DOHH2 (cell line): ENCODE measurements at regions not wholly inside any gene's neighbourhood (a gene's known extent, or its start where the extent isn't known, plus 50 kb on each side); places are given as distances from the start of the nearest gene placed in this dataset.

Source experiments
- H3F3A ChIP-seq: fragments of 200-600 bp; sonication (generic), shearing (Covaris generic); 2 replicates; pipeline ENCODE4 v1.6.0; 2016; ENCODE audit warnings: antibody characterized with exemption, mild to moderate bottlenecking; ENCODE audit not compliant: control insufficient read depth, insufficient read depth
- H3K27ac ChIP-seq: fragments of 200-600 bp; sonication (generic); 2 replicates; pipeline ENCODE4 v1.5.1; 2014; ENCODE audit warnings: low read depth, mild to moderate bottlenecking, low read length, moderate library complexity
- H3K27me3 ChIP-seq: fragments of 200-600 bp; sonication (generic); 2 replicates; pipeline ENCODE4 v1.6.1; 2014; ENCODE audit warnings: mild to moderate bottlenecking, low read length, mixed read lengths; ENCODE audit not compliant: control insufficient read depth
- H3K36me3 ChIP-seq: fragments of 200-600 bp; sonication (generic); 2 replicates; pipeline ENCODE4 v1.6.1; 2014; ENCODE audit warnings: mild to moderate bottlenecking, low read length, moderate library complexity, mixed read lengths; ENCODE audit not compliant: control insufficient read depth
- H3K4me1 ChIP-seq: fragments of 200-600 bp; sonication (generic); 2 replicates; pipeline ENCODE4 v1.6.1; 2014; ENCODE audit warnings: mild to moderate bottlenecking, low read length, mixed read lengths; ENCODE audit not compliant: control insufficient read depth
- H3K4me2 ChIP-seq: fragments of 200-600 bp; sonication (generic); 2 replicates; pipeline ENCODE4 v1.6.0; 2014; ENCODE audit warnings: mild to moderate bottlenecking, low read length, moderate library complexity
- H3K4me3 ChIP-seq: fragments of 200-600 bp; sonication (generic); 2 replicates; pipeline ENCODE4 v1.5.1; 2014; ENCODE audit warnings: mild to moderate bottlenecking, low read length, mixed read lengths
- H3K79me2 ChIP-seq: fragments of 200-600 bp; sonication (generic); 2 replicates; pipeline ENCODE4 v1.6.1; 2014; ENCODE audit warnings: mild to moderate bottlenecking, low read length, mixed read lengths; ENCODE audit not compliant: control insufficient read depth
- H3K9me2 ChIP-seq: fragments of 200-600 bp; sonication (generic); replicated peaks from 2 replicates; pipeline ENCODE4 v1.6.1; 2014; ENCODE audit warnings: mild to moderate bottlenecking, low read length, mixed read lengths; ENCODE audit not compliant: control insufficient read depth
- H3K9me3 ChIP-seq: fragments of 200-600 bp; sonication (generic); 2 replicates; pipeline ENCODE4 v1.6.1; 2014; ENCODE audit warnings: antibody characterized with exemption, low read length, mixed read lengths; ENCODE audit not compliant: control insufficient read depth, insufficient read depth
- H4K20me1 ChIP-seq: fragments of 200-600 bp; sonication (generic); 2 replicates; pipeline ENCODE4 v1.6.0; 2014; ENCODE audit warnings: low read depth, mild to moderate bottlenecking, antibody characterized with exemption, low read length, moderate library complexity; ENCODE audit not compliant: control insufficient read depth, insufficient read depth
- EZH2phosphoT487 ChIP-seq: fragments of 200-600 bp; sonication (generic); IDR thresholded peaks from 2 replicates; pipeline ENCODE4 v1.6.1; 2017; ENCODE audit warnings: borderline replicate concordance, mild to moderate bottlenecking, antibody characterized with exemption, low read length, moderate library complexity, mixed read lengths
- TF ChIP-seq, protein P1 (sequence below): fragments of 200-600 bp; sonication (generic); IDR thresholded peaks from one replicate; pipeline ENCODE4 v1.5.1; 2014; ENCODE audit warnings: antibody characterized with exemption, mild to moderate bottlenecking, low read depth, low read length; ENCODE audit not compliant: poor library complexity, severe bottlenecking

DNA sequence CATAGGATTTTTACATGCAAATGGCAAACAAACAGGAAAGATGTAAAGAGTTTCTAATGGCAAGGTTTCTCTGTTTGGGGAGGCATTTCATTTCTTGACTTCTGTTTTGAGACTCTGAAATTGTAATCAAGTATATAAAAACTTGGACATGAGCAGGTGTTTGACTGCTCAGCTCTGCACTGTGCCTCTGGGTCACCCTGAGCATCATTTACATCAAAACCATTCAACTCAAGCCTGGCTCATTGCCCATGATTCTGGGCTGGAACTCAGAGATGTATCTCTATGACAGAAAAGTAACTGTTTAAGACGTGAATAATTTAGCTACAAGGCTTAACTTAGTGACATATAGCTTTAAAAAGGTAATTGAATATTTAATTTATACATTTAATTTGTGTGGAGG, 1402.4 kb upstream of the NUDT12 start:
- H4K20me1 ChIP-seq, result no peaks in the 10 kb centered on the region
- H3K4me1 ChIP-seq, result no peaks in the 10 kb centered on the region
- no peak overlapping the region for H3K4me3 ChIP-seq
- H3K9me2 ChIP-seq, result no peaks in the 10 kb centered on the region; the same call in 1 of the 2 replicates
- no peaks in the 10 kb centered on the region for H3K9me3 ChIP-seq
- H3K79me2 ChIP-seq, result no peaks in the 10 kb centered on the region
- no peaks in the 10 kb centered on the region for H3K36me3 ChIP-seq
- no peak overlapping the region for H3K27ac ChIP-seq
- H3K4me2 ChIP-seq, result no peak overlapping the region
- TF ChIP-seq, protein P1, sequence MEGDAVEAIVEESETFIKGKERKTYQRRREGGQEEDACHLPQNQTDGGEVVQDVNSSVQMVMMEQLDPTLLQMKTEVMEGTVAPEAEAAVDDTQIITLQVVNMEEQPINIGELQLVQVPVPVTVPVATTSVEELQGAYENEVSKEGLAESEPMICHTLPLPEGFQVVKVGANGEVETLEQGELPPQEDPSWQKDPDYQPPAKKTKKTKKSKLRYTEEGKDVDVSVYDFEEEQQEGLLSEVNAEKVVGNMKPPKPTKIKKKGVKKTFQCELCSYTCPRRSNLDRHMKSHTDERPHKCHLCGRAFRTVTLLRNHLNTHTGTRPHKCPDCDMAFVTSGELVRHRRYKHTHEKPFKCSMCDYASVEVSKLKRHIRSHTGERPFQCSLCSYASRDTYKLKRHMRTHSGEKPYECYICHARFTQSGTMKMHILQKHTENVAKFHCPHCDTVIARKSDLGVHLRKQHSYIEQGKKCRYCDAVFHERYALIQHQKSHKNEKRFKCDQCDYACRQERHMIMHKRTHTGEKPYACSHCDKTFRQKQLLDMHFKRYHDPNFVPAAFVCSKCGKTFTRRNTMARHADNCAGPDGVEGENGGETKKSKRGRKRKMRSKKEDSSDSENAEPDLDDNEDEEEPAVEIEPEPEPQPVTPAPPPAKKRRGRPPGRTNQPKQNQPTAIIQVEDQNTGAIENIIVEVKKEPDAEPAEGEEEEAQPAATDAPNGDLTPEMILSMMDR, result no peak
- TF ChIP-seq EZH2phosphoT487, result no peak
- H3F3A ChIP-seq, result no peaks in the 10 kb centered on the region
- H3K27me3 ChIP-seq, result no peaks in the 10 kb centered on the region

DNA sequence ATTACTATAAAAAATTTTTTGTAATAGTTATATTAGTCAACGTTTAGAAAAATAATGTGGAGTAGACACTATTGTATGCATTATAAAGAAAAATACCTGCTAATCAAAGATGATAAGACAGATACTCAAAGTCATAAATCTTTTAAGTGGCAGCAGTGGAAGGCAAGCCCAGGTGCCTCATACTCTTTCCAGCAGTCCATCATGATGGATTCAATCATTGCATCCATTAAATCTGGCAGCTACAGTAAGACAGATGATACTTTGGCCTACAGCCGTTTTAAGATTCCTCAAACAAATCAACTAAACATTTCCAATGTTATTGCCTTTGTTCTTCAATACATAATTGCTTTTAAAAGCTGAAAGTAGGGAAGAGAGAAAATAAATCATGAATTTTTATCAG, 1392.9 kb upstream of the NUDT12 start:
- Histone ChIP-seq H3K27ac (no peak overlapping the region), H3K9me3 (no peaks in the 10 kb centered on the region), H3K4me1 (no peaks in the 10 kb centered on the region), H3K9me2 (no peaks in the 10 kb centered on the region), H4K20me1 (no peaks in the 10 kb centered on the region), H3F3A (no peaks in the 10 kb centered on the region), H3K27me3 (no peaks in the 10 kb centered on the region), H3K4me3 (no peak overlapping the region), H3K4me2 (no peak overlapping the region), H3K79me2 (no peaks in the 10 kb centered on the region), H3K36me3 (no peaks in the 10 kb centered on the region)
- no peak for TF ChIP-seq EZH2phosphoT487
- TF ChIP-seq, protein P1, result no peak

DNA sequence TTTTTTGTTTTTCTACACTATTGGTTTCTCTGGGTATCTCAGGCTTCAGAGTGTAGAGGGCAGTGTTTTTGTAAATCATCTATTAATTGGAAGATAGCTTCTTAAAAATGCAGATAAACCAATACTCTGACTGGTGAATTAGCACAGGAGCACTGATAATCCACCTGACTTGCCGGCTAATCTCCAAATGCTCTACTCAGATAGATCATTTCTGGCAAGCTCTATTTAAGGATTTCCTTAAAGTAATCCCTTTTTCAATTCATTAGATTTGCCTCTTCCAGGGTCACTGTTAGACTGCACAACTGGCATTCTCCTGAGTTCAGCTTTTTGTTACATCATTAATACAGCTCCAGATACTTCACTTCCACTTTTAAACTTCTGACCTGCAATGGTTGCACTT, 1390.3 kb upstream of the NUDT12 start:
- Histone ChIP-seq H3K36me3 (no peaks in the 10 kb centered on the region), H3F3A (no peaks in the 10 kb centered on the region), H3K27ac (no peak overlapping the region)

More for the DNA sequence above, 1390.3 kb upstream of the NUDT12 start:
- Histone ChIP-seq H3K9me2 (no peaks in the 10 kb centered on the region), H3K4me1 (no peaks in the 10 kb centered on the region), H3K4me3 (no peak overlapping the region), H4K20me1 (no peaks in the 10 kb centered on the region), H3K79me2 (no peaks in the 10 kb centered on the region), H3K27me3 (no peaks in the 10 kb centered on the region), H3K9me3 (no peaks in the 10 kb centered on the region), H3K4me2 (no peak overlapping the region)
- no peak for TF ChIP-seq EZH2phosphoT487
- TF ChIP-seq, protein P1, result no peak
